BE2C (cell line): ENCODE measurements at regions not wholly inside any gene's neighbourhood (a gene's known extent, or its start where the extent isn't known, plus 50 kb on each side); places are given as distances from the start of the nearest gene placed in this dataset.
A peak's percentile ranks its signal among the peaks of the same experiment; 100 is the strongest.

Experiments used
- DNase-seq: peaks from one replicate; pipeline ENCODE4 v3.0.0-alpha.2; 2020
- H3K27me3 ChIP-seq: fragments of 250-450 bp; sonication (Bioruptor Pico); 2 replicates; pipeline ENCODE4 v1.5.1; 2020; ENCODE audit warnings: mild to moderate bottlenecking
- H3K36me3 ChIP-seq: fragments of 250-450 bp; sonication (Bioruptor Pico); 2 replicates; pipeline ENCODE4 v1.5.1; 2020; ENCODE audit warnings: mild to moderate bottlenecking
- H3K4me1 ChIP-seq: fragments of 250-450 bp; sonication (Bioruptor Pico); 2 replicates; pipeline ENCODE4 v1.5.1; 2020
- H3K4me3 ChIP-seq: 2 replicates; pipeline ENCODE4 v1.5.1; 2011; ENCODE audit warnings: low read depth, low read length
- H3K9me3 ChIP-seq: fragments of 250-450 bp; sonication (Bioruptor Pico); 2 replicates; pipeline ENCODE4 v1.5.1; 2020
- TF ChIP-seq, protein P1 (sequence below): IDR thresholded peaks from 2 replicates; pipeline ENCODE4 v1.5.1; 2012; ENCODE audit warnings: mild to moderate bottlenecking, low read depth, low read length

DNA sequence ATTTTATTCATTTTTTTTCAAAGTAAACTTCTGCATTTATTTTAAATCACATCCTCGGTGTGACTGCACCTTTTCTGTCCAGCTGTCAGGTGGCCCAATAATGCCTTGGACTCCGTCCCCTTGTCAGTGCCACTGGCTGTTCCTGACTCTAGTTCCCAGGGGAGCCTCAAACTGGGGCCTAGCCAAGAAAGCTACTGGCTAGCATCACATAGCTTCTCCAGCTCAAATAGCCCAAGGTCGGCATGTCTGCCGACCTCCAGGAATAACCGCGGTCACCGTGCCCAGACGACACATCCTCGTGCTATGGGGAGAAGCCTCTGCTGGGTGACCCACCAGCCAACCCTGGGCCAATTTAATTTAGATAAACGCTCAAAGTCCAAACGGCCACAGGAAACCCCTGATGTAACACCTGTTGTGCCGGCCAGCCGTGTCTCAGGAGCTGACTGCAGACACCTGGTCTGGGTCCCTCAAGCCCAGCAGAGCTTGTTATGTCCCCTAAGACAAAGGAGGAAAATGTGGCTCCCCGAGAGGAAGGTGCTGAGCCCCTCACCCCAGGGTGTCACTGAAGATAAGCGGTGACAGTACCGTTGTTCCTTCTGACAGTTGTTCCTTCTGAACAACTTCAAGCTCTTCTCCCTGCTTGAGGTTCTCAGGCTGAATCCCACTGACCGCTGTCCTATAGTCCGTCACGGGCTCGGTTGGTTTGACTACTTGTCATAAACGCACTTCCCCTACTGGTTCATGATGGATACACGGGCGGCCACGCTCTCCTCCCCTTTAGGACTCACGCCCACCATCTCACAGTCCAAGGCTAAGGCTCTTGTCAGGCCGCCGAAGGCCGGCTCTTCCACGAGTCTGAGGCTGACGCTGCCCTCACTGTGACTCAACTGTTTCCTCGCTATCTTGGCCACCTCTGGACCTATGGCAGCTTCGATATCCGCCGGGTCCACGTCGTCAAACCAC lies 126.2 kb downstream of the KLF13 start:
- H3K36me3 ChIP-seq = no peaks in the 10 kb centered on the region
- H3K4me1 ChIP-seq = no peaks in the 10 kb centered on the region
- no peaks in the 10 kb centered on the region for H3K9me3 ChIP-seq
- no peaks in the 10 kb centered on the region for H3K27me3 ChIP-seq
- no peak overlapping the region for H3K4me3 ChIP-seq
- TF ChIP-seq, protein P1, sequence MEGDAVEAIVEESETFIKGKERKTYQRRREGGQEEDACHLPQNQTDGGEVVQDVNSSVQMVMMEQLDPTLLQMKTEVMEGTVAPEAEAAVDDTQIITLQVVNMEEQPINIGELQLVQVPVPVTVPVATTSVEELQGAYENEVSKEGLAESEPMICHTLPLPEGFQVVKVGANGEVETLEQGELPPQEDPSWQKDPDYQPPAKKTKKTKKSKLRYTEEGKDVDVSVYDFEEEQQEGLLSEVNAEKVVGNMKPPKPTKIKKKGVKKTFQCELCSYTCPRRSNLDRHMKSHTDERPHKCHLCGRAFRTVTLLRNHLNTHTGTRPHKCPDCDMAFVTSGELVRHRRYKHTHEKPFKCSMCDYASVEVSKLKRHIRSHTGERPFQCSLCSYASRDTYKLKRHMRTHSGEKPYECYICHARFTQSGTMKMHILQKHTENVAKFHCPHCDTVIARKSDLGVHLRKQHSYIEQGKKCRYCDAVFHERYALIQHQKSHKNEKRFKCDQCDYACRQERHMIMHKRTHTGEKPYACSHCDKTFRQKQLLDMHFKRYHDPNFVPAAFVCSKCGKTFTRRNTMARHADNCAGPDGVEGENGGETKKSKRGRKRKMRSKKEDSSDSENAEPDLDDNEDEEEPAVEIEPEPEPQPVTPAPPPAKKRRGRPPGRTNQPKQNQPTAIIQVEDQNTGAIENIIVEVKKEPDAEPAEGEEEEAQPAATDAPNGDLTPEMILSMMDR = no peak
- DNase-seq = peak; percentile 52

DNA sequence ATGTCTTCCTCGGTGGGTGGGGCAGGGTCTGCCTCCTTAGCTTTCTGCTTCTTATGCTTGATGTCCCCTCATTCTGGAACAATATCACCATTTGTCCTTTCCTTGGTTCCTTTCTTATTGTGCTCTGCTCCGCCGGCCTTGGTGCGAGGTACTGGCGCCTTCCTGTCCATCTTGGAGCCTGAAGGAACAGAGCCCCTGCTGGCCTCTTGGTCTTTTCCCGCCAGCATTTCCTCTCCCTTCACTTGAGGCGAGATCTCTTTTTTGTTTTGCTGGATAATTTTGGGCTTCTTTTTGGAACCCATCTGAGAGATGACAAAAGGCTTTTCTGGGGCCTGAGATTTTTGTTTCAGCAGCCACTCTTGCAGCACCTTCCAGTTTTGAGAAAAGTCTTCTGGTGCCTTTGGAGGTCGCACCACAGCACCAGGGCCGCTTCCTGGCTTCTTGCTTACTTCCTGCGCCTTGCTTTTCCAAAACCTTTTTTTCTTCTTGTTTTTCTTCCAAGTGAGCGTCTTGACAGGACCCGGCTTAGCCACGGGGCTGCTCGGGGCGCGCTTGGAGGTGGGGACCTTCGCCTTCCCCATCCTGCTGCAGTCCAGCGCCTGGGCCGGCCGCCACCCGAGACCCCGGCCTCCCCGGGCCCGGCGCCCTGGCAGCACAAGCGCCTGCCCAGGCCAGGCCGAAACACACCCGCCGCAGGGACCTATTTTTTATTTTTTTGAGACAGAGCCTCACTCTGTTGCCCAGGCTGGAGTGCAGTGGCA lies 127.1 kb downstream of the KLF13 start:
- TF ChIP-seq, protein P1 = no peak
- Histone ChIP-seq H3K36me3 (no peaks in the 10 kb centered on the region), H3K9me3 (no peaks in the 10 kb centered on the region), H3K4me3 (no peak overlapping the region), H3K4me1 (no peaks in the 10 kb centered on the region), H3K27me3 (no peaks in the 10 kb centered on the region)
- DNase-seq = no peak

DNA sequence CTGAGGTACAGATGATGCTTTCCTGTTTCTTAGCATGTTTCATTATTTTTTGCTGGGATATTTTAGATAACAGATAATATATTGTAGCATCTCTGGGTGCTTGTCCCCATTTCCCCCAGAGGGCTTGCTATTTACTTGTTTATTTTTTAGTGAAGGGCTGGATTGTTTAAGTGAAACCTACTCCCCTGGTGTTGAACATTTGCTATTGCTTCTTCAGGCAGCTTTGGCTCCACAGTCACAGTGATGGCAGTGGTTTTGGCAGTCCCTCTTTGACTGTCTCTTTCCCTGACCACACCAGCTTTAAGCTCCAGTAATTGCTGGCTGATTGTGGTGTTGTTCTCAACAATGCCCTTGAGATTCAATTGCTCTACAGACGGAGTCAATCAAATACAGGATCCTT lies 128.9 kb downstream of the KLF13 start:
- no peak for DNase-seq
- TF ChIP-seq, protein P1 = peak; percentile 32
- no peaks in the 10 kb centered on the region for H3K27me3 ChIP-seq
- no peaks in the 10 kb centered on the region for H3K9me3 ChIP-seq
- H3K36me3 ChIP-seq = no peaks in the 10 kb centered on the region
- H3K4me3 ChIP-seq = no peak overlapping the region
- H3K4me1 ChIP-seq = no peaks in the 10 kb centered on the region

DNA sequence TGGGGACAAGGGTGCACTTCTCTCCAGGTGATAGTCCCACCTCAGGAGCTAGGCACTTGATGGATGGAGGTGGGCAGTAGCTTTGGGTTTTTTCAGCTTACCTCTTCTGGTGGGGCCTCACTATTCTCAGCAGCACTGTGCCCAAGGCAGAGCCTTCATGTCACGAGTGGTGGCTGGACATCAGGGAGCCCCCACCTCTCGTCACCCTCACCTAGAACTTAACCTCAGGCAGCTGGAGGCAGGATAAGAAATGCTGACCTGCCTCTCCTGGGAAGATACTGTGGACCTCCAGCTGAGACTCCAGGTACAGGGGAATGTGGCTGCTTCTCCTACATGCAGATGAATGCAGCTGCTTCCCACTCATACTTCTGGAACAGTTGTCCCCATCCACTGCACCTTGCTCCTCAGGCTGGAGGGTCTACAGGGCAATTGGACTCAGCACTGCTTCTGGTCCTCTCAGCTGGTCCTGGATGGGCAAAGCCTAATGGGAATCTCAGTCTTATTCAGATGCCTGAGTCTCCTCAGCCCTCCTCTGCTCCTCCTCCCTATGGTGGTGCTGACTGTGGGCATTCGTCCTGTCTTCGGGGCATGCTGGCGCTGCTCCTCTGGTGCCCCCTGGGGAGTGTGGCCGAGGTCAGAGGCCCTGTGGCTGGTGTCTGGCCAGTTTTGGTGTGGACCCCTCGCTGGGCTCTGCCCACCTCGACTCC lies 129.9 kb downstream of the KLF13 start:
- Histone ChIP-seq H3K9me3 (no peaks in the 10 kb centered on the region), H3K4me3 (no peak overlapping the region), H3K4me1 (no peaks in the 10 kb centered on the region), H3K36me3 (no peaks in the 10 kb centered on the region), H3K27me3 (no peaks in the 10 kb centered on the region)
- DNase-seq = no peak
- TF ChIP-seq, protein P1 = no peak

DNA sequence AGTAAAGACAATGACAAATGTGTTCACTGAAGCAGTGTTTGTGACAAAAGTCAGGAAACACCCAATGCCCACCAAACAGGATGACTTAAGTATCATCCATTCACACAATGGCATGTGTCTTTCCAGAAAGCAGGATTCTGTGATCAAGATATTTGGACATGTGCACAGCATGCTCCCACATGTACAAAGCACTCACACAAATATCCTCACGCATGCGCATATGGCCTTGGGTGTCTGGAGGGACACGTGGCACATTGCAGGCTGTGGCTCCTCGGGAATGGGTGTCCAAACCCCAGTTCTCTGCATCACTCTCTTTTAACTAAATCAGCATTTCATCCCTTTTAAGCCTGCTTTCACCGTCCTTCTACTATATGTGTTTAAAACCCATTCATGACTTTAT lies 130.5 kb downstream of the KLF13 start:
- H3K4me3 ChIP-seq = no peak overlapping the region
- H3K27me3 ChIP-seq = no peaks in the 10 kb centered on the region
- H3K9me3 ChIP-seq = no peaks in the 10 kb centered on the region
- no peaks in the 10 kb centered on the region for H3K4me1 ChIP-seq
- DNase-seq = no peak
- H3K36me3 ChIP-seq = no peaks in the 10 kb centered on the region
- TF ChIP-seq, protein P1 = no peak
